NCI-H1436 treated with DMSO at 0.1 percent for 48 hours (cell line): ENCODE measurements at regions not wholly inside any gene's neighbourhood (a gene's known extent, or its start where the extent isn't known, plus 50 kb on each side); places are given as distances from the start of the nearest gene placed in this dataset.
"Not testable (repeated sequence)": the region's sequence is repeated elsewhere in the genome, so short reads cannot be mapped to it uniquely, and the experiment has no call there.

Experiments
- DNase-seq: peaks from one replicate; lab custom pipeline; 2025; lab: John Stamatoyannopoulos, UW

- no peak for DNase-seq
These were observed 258.4 kb upstream of the ZNF804A start for GRCh38 chr2:184339966-184340365.

GRCh38 chr2:184346338-184346862 lies 251.9 kb upstream of the ZNF804A start:
- no peak for DNase-seq

- DNase-seq = no peak
These were observed 247.2 kb upstream of the ZNF804A start for GRCh38 chr2:184351126-184351525.

GRCh38 chr2:184357033-184357432 lies 241.3 kb upstream of the ZNF804A start:
- DNase-seq = no peak

- no peak for DNase-seq
These were observed 238.9 kb upstream of the ZNF804A start for GRCh38 chr2:184359379-184359778.

GRCh38 chr2:184363213-184363612 lies 235.1 kb upstream of the ZNF804A start:
- DNase-seq = no peak

GRCh38 chr2:184367211-184367610 lies 231.1 kb upstream of the ZNF804A start:
- DNase-seq = no peak

- no peak for DNase-seq
These were observed 229.0 kb upstream of the ZNF804A start for GRCh38 chr2:184369307-184369706.

- no peak for DNase-seq
These were observed 227.4 kb upstream of the ZNF804A start for GRCh38 chr2:184370954-184371353.

GRCh38 chr2:184371641-184372040 lies 226.7 kb upstream of the ZNF804A start:
- no peak for DNase-seq

GRCh38 chr2:184372484-184372883 lies 225.8 kb upstream of the ZNF804A start:
- DNase-seq = no peak

- DNase-seq = no peak
These were observed 203.7 kb upstream of the ZNF804A start for GRCh38 chr2:184394642-184395041.

- DNase-seq = no peak
These were observed 195.9 kb upstream of the ZNF804A start for GRCh38 chr2:184402381-184402780.

GRCh38 chr2:184407041-184407630 lies 191.2 kb upstream of the ZNF804A start:
- DNase-seq = not testable (repeated sequence)

GRCh38 chr2:184410160-184410559 lies 188.2 kb upstream of the ZNF804A start:
- no peak for DNase-seq

- DNase-seq = no peak
These were observed 185.1 kb upstream of the ZNF804A start for GRCh38 chr2:184413221-184413620.

- no peak for DNase-seq
These were observed 184.6 kb upstream of the ZNF804A start for GRCh38 chr2:184413671-184414229.

- no peak for DNase-seq
These were observed 182.0 kb upstream of the ZNF804A start for GRCh38 chr2:184416146-184416913.

GRCh38 chr2:184419744-184420143 lies 178.6 kb upstream of the ZNF804A start:
- DNase-seq = no peak

- DNase-seq = not testable (repeated sequence)
These were observed 176.9 kb upstream of the ZNF804A start for GRCh38 chr2:184421456-184421855.

GRCh38 chr2:184425083-184425482 lies 173.2 kb upstream of the ZNF804A start:
- no peak for DNase-seq

GRCh38 chr2:184444217-184444616 lies 154.1 kb upstream of the ZNF804A start:
- DNase-seq = no peak

GRCh38 chr2:184444623-184445223 lies 153.6 kb upstream of the ZNF804A start:
- no peak for DNase-seq
